Activated naive CD8-positive, alpha-beta T cell treated with anti-CD3 and anti-CD28 coated beads for 36 hours (primary cell): ENCODE measurements at regions not wholly inside any gene's neighbourhood (a gene's known extent, or its start where the extent isn't known, plus 50 kb on each side); places are given as distances from the start of the nearest gene placed in this dataset.
A peak's percentile ranks its signal among the peaks of the same experiment; 100 is the strongest.

Source experiments
- DNase-seq: peaks from one replicate; pipeline ENCODE4 v3.0.0; 2021
- H3K27ac Mint-ChIP-seq: one replicate; pipeline ENCODE4 v1.8.0; 2022; ENCODE audit warnings: mild to moderate bottlenecking, moderate library complexity, mixed read lengths
- H3K27me3 Mint-ChIP-seq: one replicate; pipeline ENCODE4 v1.8.0; 2022; ENCODE audit warnings: mild to moderate bottlenecking, mixed read lengths
- H3K36me3 Mint-ChIP-seq: one replicate; pipeline ENCODE4 v1.8.0; 2021; ENCODE audit warnings: mild to moderate bottlenecking, mixed read lengths
- H3K4me1 Mint-ChIP-seq: one replicate; pipeline ENCODE4 v1.8.0; 2021; ENCODE audit warnings: mixed read lengths
- H3K4me3 Mint-ChIP-seq: one replicate; pipeline ENCODE4 v1.8.0; 2022; ENCODE audit warnings: mild to moderate bottlenecking, moderate library complexity, mixed read lengths
- H3K9me3 Mint-ChIP-seq: one replicate; pipeline ENCODE4 v1.8.0; 2022; ENCODE audit warnings: mixed read lengths

- DNase-seq, result peak; percentile 69
- H3K9me3 Mint-ChIP-seq, result no peaks in the 10 kb centered on the region
- no peak overlapping the region for H3K27ac Mint-ChIP-seq
- no peaks in the 10 kb centered on the region for H3K36me3 Mint-ChIP-seq
- no peaks in the 10 kb centered on the region for H3K4me1 Mint-ChIP-seq
- no peaks in the 10 kb centered on the region for H3K27me3 Mint-ChIP-seq
- no peak overlapping the region for H3K4me3 Mint-ChIP-seq
These were observed 143.3 kb upstream of the ZNF644 start for GRCh38 chr1:91165033-91165654.

GRCh38 chr1:91162613-91163012, 140.8 kb upstream of the ZNF644 start:
- DNase-seq, result no peak
- no peaks in the 10 kb centered on the region for H3K36me3 Mint-ChIP-seq
- no peaks in the 10 kb centered on the region for H3K27me3 Mint-ChIP-seq
- no peak overlapping the region for H3K4me3 Mint-ChIP-seq
- H3K4me1 Mint-ChIP-seq, result no peaks in the 10 kb centered on the region
- no peak overlapping the region for H3K27ac Mint-ChIP-seq
- H3K9me3 Mint-ChIP-seq, result no peaks in the 10 kb centered on the region

- Mint-ChIP-seq H3K36me3 (no peaks in the 10 kb centered on the region), H3K27ac (no peak overlapping the region), H3K4me3 (no peak overlapping the region), H3K9me3 (no peaks in the 10 kb centered on the region), H3K27me3 (no peaks in the 10 kb centered on the region), H3K4me1 (no peaks in the 10 kb centered on the region)
- DNase-seq, result no peak
These were observed 139.9 kb upstream of the ZNF644 start for GRCh38 chr1:91161749-91162148.

DNA sequence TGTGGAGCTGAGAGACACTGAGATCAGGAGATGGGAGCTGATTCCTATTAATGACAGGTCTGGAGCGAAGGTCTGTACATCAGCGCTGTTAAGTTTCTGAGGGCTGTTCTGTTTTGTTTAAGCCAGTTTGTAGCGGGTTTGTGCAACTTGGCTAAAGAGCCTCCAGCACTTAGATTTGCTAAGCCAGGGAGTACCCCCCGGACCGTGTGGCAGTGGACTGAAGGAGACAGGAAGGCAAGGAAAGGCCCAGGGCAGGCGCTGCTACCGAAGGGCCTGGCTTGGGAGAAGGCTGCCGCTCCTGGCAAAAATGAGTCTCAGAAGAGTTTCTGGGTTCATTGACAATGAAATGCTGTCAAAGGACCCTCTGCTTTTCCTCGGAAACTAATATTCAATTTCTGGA, 139.3 kb upstream of the ZNF644 start:
- H3K4me1 Mint-ChIP-seq, result no peaks in the 10 kb centered on the region
- no peak for DNase-seq

DNA sequence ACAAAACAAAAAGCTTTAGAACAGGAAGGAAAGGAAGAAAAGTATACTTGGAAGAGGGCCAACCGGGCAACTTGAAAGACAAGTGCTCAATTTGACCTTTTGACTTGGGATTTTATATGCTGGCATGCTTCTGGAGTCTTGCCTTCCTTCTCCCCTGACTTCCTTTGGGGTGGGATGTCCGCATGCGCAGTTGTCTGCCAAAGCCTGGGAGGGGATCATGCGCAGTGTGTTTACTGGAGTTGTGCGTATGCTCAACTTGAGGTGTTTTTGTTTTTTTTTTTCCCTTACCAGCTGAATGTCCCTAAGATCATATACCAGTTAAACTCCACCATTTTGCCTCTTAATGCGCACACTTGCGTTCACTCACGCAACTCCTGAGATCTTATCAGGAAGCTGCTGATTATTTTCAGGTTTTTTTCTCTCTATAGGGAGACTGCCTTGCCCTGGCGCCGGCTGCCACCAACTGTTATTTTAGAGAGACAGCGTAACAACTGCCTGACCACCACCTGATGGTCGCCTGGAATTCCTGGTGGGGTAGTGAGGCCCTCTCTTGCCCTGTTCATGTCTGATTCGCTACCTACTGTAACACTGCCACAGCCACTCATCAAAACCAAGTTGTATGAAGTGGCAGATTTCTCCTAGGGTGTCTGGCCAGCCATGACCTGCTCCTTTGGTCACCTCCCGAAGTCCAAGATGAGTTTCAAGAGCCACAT, 138.7 kb upstream of the ZNF644 start:
- Mint-ChIP-seq H3K4me1 (no peaks in the 10 kb centered on the region), H3K4me3 (no peak overlapping the region), H3K27ac (no peak overlapping the region), H3K9me3 (no peaks in the 10 kb centered on the region), H3K36me3 (no peaks in the 10 kb centered on the region), H3K27me3 (no peaks in the 10 kb centered on the region)
- no peak for DNase-seq

More for the DNA sequence above, 139.3 kb upstream of the ZNF644 start:
- H3K36me3 Mint-ChIP-seq, result no peaks in the 10 kb centered on the region
- no peaks in the 10 kb centered on the region for H3K27me3 Mint-ChIP-seq
- H3K9me3 Mint-ChIP-seq, result no peaks in the 10 kb centered on the region
- no peak overlapping the region for H3K4me3 Mint-ChIP-seq
- no peak overlapping the region for H3K27ac Mint-ChIP-seq

DNA sequence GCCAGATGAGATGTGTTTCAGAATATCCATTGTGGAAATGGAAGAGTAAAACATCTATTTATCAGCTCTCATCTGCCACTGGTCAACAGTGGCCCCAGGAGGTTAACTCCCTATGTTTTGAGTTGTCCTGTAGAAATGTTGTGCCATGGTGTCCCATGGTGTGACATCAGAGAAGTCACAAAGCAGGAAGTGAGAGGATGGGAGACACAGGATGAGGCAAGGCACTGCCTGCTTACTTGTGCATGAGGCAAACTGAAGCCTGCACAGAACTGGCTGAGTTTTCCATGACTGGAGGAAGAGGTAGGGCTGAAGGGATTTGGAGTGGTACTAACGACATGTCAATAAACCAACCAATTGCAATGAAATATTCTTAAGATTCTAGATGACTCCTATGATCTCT, 131.5 kb upstream of the ZNF644 start:
- H3K4me3 Mint-ChIP-seq, result no peak overlapping the region

DNA sequence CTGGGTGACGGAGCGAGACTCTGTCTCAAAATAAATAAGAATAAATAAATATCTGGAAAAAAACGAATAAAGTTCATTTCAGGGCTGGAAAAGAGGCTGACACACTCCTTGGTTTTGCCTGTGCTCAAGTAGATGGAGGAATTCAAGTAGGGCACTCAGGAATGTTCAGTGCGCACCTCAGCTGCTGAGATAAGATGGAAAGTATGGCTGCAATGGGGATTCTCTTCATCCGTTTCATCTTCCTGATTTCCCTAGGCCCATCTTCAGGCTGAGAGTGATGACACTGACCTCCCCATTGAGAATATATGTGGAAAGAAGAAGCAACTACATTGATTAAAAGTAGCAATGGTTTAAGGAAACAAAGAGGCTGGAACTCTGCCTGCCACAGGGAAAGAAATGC, 130.5 kb upstream of the ZNF644 start:
- Mint-ChIP-seq H3K27me3 (peaks cover 14% of the 10 kb centered on the region), H3K9me3 (no peaks in the 10 kb centered on the region), H3K36me3 (no peaks in the 10 kb centered on the region), H3K4me3 (no peak overlapping the region), H3K4me1 (no peaks in the 10 kb centered on the region), H3K27ac (no peak overlapping the region)
- DNase-seq, result no peak

More for the DNA sequence above, 131.5 kb upstream of the ZNF644 start:
- no peak overlapping the region for H3K27ac Mint-ChIP-seq
- H3K36me3 Mint-ChIP-seq, result no peaks in the 10 kb centered on the region
- no peaks in the 10 kb centered on the region for H3K4me1 Mint-ChIP-seq
- no peaks in the 10 kb centered on the region for H3K9me3 Mint-ChIP-seq
- H3K27me3 Mint-ChIP-seq, result peaks cover 6% of the 10 kb centered on the region
- no peak for DNase-seq

GRCh38 chr1:91151702-91152101, 129.9 kb upstream of the ZNF644 start:
- Mint-ChIP-seq H3K36me3 (no peaks in the 10 kb centered on the region), H3K9me3 (no peaks in the 10 kb centered on the region), H3K27me3 (peaks cover 14% of the 10 kb centered on the region), H3K4me3 (no peak overlapping the region), H3K4me1 (no peaks in the 10 kb centered on the region), H3K27ac (no peak overlapping the region)
- DNase-seq, result no peak

DNA sequence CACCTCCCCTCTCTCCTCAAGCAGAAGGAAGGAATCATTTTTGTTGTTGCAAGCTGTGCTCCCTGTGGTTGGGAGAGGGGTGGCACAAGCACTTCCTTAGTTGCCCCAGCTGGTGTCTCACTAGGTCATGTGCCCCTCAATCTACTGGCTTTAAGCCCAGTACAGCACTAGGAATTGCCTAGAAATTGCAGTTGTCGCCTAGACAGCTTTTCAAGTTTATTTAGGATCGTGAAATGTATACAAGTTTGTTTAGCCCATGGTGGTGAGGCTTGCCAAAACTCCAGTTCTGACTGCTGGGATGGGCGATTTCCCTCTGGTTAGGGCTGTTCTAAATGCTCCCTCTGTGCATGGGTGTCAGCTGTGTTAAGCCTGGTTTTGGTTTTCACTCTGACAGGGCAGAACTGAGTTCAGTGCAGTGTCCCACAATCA, 126.8 kb upstream of the ZNF644 start:
- no peak for DNase-seq
- Mint-ChIP-seq H3K9me3 (no peaks in the 10 kb centered on the region), H3K4me3 (no peak overlapping the region), H3K36me3 (no peaks in the 10 kb centered on the region), H3K27me3 (peaks cover 14% of the 10 kb centered on the region), H3K4me1 (no peaks in the 10 kb centered on the region), H3K27ac (no peak overlapping the region)

GRCh38 chr1:91141858-91142257, 120.0 kb upstream of the ZNF644 start:
- Mint-ChIP-seq H3K9me3 (no peaks in the 10 kb centered on the region), H3K27ac (no peak overlapping the region)

GRCh38 chr1:91138959-91139358, 117.1 kb upstream of the ZNF644 start:
- Mint-ChIP-seq H3K36me3 (no peaks in the 10 kb centered on the region), H3K9me3 (no peaks in the 10 kb centered on the region), H3K4me1 (no peaks in the 10 kb centered on the region), H3K4me3 (no peak overlapping the region), H3K27ac (no peak overlapping the region), H3K27me3 (no peaks in the 10 kb centered on the region)
- DNase-seq, result no peak

More at GRCh38 chr1:91141858-91142257, 120.0 kb upstream of the ZNF644 start:
- no peaks in the 10 kb centered on the region for H3K4me1 Mint-ChIP-seq
- H3K27me3 Mint-ChIP-seq, result no peaks in the 10 kb centered on the region
- H3K36me3 Mint-ChIP-seq, result no peaks in the 10 kb centered on the region
- no peak overlapping the region for H3K4me3 Mint-ChIP-seq
- DNase-seq, result no peak

GRCh38 chr1:91137173-91137852, 115.5 kb upstream of the ZNF644 start:
- Mint-ChIP-seq H3K9me3 (no peaks in the 10 kb centered on the region), H3K27ac (no peak overlapping the region), H3K36me3 (no peaks in the 10 kb centered on the region), H3K4me1 (no peaks in the 10 kb centered on the region), H3K27me3 (no peaks in the 10 kb centered on the region), H3K4me3 (no peak overlapping the region)
- no peak for DNase-seq

- no peaks in the 10 kb centered on the region for H3K36me3 Mint-ChIP-seq
- H3K4me1 Mint-ChIP-seq, result no peaks in the 10 kb centered on the region
- no peaks in the 10 kb centered on the region for H3K9me3 Mint-ChIP-seq
- no peaks in the 10 kb centered on the region for H3K27me3 Mint-ChIP-seq
- no peak for DNase-seq
- no peak overlapping the region for H3K4me3 Mint-ChIP-seq
- no peak overlapping the region for H3K27ac Mint-ChIP-seq
These were observed 114.0 kb upstream of the ZNF644 start for GRCh38 chr1:91135799-91136198.

DNA sequence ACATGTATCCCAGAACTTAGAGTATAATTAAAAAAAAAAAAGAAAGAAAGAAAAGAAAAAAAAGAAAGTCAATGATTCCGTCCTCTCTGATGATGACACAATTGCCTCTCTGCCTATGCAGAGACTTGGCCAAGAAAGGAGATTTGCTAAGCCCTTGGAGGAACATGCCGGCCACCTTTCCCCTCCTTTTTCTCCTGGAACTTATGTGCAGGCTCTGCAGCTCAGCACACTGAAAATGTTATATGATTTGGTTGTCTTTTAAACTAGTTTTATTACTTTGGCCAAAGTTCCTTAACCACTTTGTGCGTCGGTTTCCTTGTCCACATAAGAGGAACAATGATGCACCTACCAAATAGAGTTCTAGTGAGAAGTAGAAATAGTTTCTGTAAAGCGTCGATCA, 111.4 kb upstream of the ZNF644 start:
- DNase-seq, result no peak
- H3K27ac Mint-ChIP-seq, result no peak overlapping the region

GRCh38 chr1:91130256-91130985, 108.6 kb upstream of the ZNF644 start:
- no peak overlapping the region for H3K4me3 Mint-ChIP-seq
- no peak for DNase-seq
- no peaks in the 10 kb centered on the region for H3K36me3 Mint-ChIP-seq
- peaks cover 8% of the 10 kb centered on the region for H3K27me3 Mint-ChIP-seq
- no peak overlapping the region for H3K27ac Mint-ChIP-seq
- H3K9me3 Mint-ChIP-seq, result no peaks in the 10 kb centered on the region
- no peaks in the 10 kb centered on the region for H3K4me1 Mint-ChIP-seq

More for the DNA sequence above, 111.4 kb upstream of the ZNF644 start:
- Mint-ChIP-seq H3K27me3 (peaks cover 4% of the 10 kb centered on the region), H3K36me3 (no peaks in the 10 kb centered on the region), H3K4me1 (no peaks in the 10 kb centered on the region), H3K4me3 (no peak overlapping the region), H3K9me3 (no peaks in the 10 kb centered on the region)
